GM18858 (cell line): ENCODE measurements at regions not wholly inside any gene's neighbourhood (a gene's known extent, or its start where the extent isn't known, plus 50 kb on each side); places are given as distances from the start of the nearest gene placed in this dataset.

Experiments used
- ATAC-seq: cut with Tn5 transposase; IDR thresholded peaks from one replicate; pipeline ENCODE4 v1.9.1; 2021; ENCODE audit not compliant: unreplicated experiment

DNA sequence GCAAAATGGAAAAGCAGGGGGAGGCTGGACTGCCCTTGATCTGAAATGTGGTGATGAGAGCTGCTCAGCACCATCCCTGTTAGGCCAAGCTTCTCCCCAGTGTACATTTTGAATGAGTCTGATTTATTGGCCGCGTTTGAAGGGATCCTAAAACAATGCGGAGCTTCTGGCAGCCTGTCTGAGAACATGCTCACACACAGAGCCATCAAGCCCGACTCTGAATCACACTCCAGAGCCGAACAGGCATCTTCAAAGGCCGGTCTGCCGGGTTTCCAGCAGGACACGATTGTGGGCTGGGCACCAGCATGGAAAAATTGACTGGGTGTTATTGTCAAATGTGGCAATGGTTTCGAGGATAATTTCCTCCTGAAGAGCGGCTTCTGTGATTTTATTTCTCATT lies 235.9 kb downstream of the TFAP2C start:
- no peak for ATAC-seq

DNA sequence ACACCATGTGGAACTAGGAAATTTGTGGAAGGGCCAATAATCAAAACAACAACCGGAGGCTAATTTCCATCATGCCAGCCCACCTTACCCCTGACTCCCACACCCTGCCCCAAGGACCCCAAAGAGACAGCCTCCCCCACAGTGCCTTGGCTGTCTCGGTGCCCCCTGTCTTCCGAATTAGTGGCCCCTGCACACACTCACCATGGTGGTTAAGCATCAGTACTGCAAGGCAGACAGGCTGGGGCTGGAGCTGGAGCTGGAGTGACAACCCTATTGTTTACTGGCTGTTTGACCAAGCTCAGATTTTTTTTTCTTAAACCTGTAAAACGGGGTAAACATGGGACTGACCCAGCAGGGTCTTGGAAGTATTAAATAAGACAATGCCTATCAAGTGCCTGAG lies 238.0 kb downstream of the TFAP2C start:
- no peak for ATAC-seq

DNA sequence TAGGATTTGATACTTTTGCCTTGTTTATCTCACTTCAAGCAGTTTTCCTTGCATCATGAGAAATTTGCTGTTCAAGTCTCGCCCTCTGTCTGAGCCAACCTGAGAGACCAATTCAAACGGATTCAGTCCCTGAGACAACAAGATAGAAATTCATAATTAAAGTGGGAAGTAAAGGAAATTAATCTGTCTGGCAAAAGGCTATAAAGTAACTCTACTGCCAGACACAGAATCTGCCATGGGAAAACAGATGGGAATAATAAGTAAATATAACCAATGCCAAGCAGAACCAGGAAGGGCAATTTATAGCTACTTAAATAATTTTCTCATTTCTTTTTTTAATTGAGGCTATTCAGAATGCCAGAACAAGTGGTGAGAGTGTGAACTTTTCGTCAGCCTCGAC lies 239.6 kb downstream of the TFAP2C start:
- ATAC-seq: no peak

DNA sequence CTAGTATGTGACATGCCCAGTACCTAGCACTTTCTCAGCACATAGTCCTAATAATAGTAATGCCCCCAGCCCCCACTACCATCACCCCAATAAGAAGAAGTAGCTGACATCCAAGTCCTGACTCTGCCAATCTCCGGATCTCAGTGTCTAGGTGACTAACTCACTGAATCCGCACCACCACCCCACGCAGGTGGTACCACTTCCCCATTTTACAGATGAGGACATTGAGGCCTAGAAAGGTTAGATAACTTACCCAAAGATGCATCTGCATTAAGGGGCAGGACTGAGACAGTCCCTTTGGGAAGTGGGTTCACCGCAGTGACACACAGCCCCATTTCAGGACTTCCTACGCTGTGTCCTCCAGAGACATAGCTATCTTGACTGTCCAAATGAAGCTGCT lies 241.2 kb downstream of the TFAP2C start:
- ATAC-seq: no peak

DNA sequence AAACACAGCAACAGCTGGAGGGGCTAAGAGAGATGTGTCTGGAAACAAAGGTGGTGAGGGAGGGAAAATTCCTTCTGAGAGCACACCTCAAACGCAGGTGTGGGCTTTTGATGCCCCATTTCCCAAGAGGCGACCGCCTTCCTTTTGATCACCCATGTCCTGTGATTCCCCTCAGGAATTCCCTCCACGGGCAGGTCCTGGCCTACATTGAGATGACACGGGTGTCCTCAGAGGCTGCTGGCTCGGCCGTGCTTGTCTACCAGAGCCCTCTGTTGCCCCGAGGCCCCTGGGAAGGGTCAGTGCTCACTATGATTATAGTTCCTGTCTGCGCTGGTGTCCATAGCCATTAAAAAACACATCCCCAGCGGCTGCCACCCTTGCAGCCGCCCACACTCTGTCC lies 242.6 kb downstream of the TFAP2C start:
- ATAC-seq: no peak

DNA sequence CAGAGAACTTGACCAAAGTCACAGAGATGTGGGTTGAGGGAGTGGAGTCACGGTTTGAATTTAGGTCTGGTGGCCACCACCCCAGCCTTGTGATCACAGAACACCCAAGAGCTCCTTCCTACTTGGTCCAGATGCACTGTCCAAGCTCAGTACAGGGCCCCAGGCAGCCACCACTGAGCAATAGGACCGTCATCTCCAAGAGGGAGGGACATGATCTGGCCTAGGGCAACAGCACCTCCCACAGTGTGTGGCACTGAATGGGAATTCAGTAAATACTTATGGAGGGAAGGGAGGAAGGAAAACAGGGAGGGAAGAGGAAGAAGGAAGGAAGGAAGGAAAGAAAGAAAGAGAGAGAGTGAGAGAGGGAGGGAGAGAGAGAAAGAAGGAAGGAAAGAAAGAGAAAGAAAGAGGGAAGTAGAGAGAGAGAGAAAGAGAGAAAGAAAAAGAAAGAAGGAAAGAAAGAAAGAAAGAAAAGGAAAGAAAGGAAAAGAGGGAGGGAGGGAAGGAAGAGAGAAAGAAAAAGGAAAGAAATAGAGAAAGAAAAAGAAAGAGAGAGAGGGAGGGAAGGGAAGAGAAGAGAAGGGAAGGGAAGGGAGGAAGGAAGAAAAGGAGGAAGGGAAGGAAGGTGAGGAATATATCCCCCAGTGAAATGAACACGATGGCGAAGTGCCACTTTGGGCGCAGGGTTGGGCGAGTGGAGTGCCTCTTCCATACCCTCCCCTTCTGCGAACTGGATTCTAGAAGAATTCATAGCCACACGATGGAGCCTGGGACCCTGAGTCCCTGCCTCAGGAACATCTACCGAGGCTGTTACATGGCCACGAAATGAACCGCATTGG lies 243.7 kb downstream of the TFAP2C start:
- no peak for ATAC-seq

DNA sequence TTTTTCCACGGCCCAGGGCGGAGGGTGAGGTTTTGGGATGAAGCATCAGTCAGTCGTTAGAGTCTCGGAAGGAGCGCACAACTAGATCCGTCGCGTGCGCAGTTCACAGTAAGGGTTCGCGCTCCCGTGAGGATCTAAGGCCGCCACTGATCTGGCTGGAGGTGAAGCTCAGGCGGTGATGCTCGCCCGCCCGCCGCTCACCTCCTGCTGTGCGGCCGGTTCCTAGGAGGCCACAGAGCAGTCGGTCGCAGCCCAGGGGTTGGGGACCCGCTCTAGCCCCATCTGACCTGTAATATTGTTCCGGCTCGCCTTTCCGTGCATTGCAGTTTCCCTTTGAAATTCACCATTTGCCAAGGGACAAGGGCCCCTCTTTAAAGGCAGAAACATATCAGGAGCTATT lies 244.7 kb downstream of the TFAP2C start:
- no peak for ATAC-seq

DNA sequence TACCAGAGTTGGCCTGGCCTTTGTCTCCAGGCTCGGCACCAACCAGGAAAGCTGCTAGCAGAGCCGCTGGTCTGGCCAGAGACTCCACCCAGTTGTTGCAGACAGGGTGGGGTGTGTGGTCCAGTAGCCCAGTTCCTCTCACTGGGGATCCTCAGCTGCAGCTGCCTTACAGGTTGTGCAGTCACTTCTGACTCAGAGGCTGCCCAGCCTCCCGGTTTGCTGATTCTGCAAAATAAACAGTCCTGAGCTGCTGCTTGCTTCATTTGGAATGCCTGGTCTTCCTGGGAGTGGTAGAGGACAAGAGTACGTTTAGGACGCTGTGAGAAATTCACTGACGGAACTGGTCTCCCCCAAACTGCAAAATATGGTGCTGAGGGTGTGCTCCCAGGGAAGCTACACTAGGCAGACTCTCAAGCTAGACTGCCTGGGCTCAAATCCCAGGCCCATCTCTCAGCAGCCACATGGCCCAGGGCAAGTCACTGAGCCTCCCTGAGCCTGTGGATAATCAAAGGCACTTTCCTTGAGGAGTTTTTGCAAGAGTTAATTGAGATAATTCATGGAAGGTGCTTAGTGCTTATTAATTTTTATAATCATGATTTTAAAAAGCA lies 246.1 kb downstream of the TFAP2C start:
- no peak for ATAC-seq

DNA sequence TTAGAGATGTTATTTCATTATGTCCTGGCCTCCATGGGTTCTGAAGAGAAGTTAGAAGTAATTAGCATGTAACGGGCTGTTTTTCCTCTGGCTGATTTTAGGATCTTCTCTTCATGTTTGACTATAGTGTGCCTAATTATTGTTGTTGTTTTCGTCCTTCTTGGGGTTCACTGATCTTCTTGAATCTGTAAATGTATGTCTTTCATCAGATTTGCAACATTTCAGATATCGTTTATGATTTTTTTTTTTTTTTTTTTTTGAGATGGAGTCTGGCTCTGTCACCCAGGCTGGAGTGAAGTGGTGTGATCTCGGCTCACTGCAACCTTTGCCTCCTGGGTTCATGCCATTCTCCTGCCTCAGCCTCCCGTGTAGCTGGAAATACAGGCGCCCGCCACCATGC lies 246.7 kb downstream of the TFAP2C start:
- ATAC-seq: no peak

DNA sequence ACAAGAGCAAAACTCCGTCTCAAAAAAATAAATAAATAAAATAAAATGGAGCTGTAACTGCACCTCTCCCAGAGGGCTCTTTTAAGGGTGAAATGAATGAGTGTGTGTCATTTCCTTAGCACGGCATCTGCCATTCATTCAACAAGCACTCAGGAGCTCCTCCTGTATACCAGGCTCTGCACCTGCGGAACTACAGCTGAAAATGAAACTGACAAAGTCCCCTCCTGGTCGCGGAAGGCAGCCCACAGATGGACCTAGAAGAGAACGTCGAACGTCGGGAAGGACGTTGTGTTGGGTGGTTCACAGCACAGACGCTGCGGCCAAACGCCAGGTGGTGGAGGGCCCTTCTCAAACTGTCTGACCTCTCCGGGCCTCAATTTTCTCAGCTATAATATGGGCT lies 256.4 kb downstream of the TFAP2C start:
- ATAC-seq: no peak

DNA sequence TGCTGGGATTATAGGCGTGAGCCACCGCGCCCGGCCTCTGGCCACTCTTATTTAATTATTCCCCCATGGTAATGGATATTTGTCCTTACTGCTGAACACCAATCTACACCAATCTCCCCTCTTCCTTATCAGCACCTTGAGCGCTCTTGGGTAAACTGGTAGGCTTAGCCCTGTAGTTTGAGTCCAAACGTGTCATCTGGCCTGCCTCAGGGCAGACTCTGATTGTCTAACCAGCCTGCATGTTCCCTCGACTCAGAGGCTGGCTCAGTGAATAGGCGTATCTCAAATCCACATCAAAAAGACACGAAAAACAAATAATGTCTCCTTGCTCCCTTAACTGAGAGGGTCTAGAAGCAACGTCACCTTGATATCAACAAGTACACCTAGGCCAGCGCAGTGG lies 260.9 kb downstream of the TFAP2C start:
- no peak for ATAC-seq

DNA sequence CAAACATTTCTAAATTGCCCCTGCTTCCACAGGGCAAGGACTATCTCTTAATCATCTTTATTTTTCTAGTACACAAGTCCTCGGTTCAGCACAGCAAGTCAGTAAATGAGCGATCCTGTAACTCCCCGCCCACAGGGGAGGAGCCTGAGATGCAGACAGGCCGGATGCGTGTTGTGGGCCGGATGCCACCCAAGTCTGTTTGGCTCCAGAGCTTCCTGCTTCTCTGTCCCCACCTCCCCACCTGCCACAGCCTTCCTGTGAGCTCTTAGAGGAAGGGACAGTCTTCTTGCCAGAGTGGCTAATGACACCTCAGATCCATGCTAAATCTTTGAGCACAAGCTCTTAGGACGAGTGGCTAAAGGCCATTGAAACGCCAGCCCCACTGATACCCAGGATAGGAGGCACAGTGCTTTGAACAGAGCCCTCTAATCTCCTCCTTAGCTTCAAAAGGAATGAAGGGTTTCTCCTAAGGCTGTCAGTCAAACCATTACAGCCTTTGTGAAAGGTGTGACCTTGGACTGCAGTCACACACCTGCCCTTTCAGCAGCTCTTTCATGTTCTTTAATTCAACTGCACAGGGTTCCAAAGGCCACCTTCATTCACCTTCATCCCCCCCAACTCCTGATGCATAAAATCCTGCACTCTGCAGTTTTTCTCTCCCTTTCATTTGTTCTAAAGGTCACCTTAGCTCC lies 264.3 kb downstream of the TFAP2C start:
- no peak for ATAC-seq

DNA sequence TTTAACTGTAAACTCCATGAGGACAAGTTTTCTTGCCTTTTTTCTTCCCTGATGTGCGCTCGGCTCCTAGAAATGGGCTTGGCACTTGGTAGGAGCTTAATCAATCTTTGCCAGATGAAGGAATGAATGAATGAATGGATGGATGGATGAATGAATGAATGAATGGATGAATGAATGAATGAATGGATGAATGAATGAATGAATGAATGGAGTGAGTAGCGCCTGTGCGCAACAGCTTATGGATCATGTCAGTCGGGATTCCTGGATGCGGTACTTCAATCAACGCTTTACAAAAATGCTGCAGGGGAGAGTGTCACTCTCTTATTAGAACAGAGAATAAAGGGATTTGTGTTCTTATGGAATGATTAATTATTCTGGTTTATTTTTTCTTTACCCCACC lies 267.3 kb downstream of the TFAP2C start:
- no peak for ATAC-seq

DNA sequence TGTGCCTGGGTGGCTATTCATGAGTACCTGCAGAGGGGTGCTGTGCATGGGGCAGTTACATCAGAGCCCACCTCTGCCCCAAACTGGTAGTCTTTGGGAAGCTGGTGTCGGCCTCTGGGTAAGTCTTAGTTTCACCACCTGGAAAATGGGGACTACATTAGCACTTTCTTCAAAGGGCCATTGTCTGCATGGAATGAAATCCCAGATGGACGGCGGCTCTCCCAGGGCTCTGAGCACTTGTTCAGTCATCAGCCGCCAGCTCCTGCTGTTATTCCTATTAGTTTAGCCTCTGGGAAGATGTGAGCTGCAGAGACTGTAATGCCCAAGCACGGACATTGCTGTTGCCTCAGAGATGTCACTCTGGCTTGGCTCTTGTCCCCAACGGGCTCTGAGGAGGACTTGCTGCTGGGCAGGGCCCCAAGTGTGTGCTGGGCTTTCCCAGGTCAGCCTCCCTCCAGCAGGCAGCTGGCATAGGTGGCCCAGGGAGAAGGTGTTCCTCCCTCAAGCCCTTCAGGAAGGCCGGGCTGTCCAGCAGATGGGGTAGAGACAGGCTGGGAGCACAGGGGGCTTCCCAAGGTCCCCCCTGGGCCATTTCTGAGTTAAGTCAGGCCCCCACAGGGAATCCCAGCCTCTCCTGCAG lies 268.3 kb downstream of the TFAP2C start:
- no peak for ATAC-seq

DNA sequence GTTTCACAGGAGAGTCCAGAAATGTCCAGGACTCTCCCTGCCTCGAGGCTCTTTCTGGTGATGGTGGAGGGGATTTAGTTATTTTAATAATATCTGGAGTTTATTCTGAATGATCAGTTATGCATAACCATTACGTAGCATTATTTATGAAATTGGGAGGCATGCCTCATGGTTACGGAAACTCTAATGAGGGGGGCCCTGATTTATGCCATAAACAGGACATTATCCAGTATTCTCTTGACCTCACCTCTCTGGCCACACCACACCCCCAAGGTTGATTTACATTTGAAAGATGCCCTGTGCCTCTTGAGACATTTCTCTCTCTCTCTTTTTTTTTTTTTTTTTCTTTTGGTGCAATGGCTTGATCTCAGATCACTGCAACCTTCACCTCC lies 268.8 kb downstream of the TFAP2C start:
- ATAC-seq: no peak

DNA sequence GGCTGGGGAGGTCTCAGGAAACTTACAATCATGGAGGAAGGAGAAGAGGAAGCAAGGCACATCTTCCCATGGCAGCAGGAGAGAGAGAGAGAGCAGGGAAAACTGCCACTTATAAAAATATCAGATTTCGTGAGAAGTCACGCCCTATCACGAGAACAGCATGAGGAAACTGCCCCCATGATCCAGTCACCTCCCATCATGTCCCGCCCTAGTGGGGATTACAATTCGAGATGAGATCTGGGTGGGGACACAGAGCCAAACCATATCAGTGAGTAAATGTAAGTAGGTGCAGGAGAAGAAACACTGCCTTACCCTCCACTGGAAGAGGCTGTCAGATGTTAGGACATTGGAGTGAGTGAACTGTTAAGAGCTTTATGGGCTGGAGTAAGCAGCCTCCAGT lies 270.4 kb downstream of the TFAP2C start:
- no peak for ATAC-seq

DNA sequence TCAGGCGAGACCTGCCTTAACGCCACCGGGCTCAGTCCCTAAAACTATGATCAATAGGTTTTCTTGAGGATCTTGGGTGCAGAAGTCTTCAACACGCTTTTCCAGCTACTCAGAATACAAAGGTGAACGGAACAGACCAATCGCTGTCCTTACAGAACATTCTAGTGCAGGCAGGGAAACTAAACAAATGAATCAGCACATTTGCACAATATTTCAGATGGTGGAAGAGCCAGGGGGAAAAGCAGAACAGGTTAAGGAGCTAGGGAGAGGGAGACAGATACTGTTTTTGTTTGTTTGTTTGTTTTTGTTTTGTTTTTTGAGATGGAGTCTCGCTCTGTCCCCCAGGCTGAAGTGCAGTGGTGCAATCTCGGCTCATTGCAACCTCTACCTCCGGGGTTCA lies 271.1 kb downstream of the TFAP2C start:
- ATAC-seq: no peak

DNA sequence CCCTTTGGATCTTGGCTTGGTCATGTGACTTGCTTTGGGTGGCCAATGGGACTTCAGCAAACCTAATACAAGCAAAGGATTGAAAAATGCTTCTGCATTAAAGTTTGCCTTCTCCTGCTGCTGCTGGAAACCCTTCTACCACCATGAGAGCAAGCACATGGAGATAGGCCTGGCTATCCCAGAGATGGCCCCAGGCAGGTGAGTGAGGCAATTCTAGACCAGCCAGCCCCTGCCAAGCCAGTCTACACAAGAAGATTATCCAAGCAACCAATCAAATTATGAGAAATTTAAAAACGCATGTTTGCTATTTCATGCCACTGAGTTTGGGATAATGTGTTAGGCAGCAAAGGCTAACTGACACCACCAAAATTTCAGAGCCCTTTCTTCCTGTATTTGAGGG lies 274.3 kb downstream of the TFAP2C start:
- no peak for ATAC-seq

DNA sequence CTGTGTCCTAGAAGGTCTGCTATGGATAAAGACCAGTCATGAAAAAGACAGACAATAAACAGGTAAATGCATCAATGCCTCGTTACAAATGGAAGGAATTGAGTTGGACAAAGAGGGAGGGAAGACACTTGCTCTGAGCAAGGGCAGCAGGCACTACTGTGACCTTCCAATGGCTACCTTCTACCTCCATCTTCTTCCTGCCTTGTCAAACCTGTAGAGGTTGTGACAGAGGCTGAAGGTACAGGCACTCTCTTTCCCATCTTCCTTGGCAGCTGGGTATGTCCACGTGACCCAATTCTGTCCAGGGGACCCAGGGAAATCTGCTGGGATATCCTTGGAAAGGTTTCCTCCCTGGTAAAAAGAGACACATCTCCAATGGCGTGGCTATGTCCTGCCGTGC lies 274.8 kb downstream of the TFAP2C start:
- ATAC-seq: no peak

DNA sequence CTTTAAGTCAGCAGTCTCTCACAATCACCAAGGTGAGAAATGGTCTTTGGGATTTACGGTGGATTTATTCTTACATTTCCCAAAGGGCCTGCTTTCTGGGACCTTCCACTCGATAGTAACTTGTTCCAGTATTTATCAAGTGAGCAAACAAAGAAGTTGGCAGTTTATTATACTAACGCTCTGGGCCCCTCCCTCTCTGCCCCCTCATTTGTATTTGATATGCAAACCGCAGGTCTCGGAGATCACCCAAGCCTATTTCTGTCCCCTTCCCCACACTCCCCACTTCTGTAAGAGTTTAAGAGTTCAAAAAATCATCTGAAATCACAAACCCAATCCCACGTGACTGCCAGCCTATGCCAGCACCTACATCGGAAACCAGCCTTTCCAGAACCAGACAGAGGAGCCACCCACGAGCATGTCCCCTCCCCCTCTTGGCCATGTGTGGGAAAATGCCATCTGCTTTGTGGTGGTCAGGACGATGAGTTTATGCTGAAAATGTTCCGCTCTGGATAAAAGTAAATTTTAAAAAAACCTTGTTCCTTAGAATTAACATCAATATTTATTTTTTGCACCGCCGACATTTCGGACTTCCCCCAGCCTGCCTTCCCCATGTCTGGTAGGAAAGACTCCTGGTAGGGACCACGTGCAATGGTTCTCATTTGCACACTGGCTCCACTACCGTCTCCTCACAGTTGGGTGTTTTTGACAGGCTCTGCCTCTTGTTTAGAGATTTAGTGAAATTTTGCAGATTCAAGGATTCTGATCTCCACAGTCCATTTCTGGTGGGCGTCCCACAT lies 281.0 kb downstream of the TFAP2C start:
- ATAC-seq: no peak

DNA sequence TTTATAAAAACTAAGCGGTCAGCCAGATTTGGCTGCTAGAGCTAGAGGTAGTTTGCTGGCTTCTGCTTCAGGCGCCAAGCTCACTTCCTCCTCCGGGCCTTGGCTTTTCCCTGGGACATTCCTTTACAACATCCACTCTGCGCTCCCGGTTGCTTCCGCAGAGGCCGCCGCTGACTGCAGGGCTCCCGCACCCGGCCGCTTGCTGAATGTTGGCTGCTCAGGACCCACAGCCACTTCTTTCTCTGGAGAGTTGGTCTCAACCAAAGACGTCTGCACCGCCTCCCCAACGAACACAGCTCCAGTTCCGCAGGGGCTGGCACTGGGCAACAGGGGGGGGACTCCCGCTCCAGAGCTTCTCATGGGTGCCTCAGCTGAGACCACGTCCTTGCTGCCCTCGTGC lies 282.8 kb downstream of the TFAP2C start:
- ATAC-seq: no peak
